ENCODE measurements at regions not wholly inside any gene's neighbourhood (a gene's known extent, or its start where the extent isn't known, plus 50 kb on each side); places are given as distances from the start of the nearest gene placed in this dataset.
A peak's percentile ranks its signal among the peaks of the same experiment; 100 is the strongest.

GRCh38 chr5:53194086-53194485 is 84.5 kb upstream of the MOCS2 start:
- in situ Hi-C loops (cut with MboI; ENCODE audit: low pct_ligation_motif_present in 1 of 4, low pct_unique_long_range_greater_than_20kb in 1 of 4, low sequenced_read_pairs in 3 of 4): no loop called here
- H3K9me3 ChIP-seq: no peaks in the 10 kb centered on the region
- no peaks in the 10 kb centered on the region for H3K36me3 ChIP-seq
- DNase-seq: no peak
- no peak overlapping the region for H3K27ac ChIP-seq
- WGBS, 2 donors (ENCODE audit: low coverage in 1 of 2): 48 to 56% methylated on average over 2 of the region's 2 CpGs
- TF ChIP-seq POLR2AphosphoS5 (IDR thresholded peaks at IDR 0.05) (no peak), CTCF (IDR thresholded peaks at IDR 0.05) (no peak), POLR2A (IDR thresholded peaks at IDR 0.05) (no peak), EP300 (IDR thresholded peaks at IDR 0.05; ENCODE audit: low read depth) (no peak)
- no peak overlapping the region for H3K4me3 ChIP-seq
- no peaks in the 10 kb centered on the region for H3K27me3 ChIP-seq
- H3K4me1 ChIP-seq: no peaks in the 10 kb centered on the region
- intact Hi-C loops (cut with DNase I; ENCODE audit: low total_unique reads): no loop called here

- no peak overlapping the region for H3K4me3 ChIP-seq
- no peaks in the 10 kb centered on the region for H3K27me3 ChIP-seq
- H3K27ac ChIP-seq: no peak overlapping the region
- H3K4me1 ChIP-seq: no peaks in the 10 kb centered on the region
- in situ Hi-C loops (cut with MboI; ENCODE audit: low pct_ligation_motif_present in 1 of 4, low pct_unique_long_range_greater_than_20kb in 1 of 4, low sequenced_read_pairs in 3 of 4): no loop called here
- DNase-seq: no peak
- no peaks in the 10 kb centered on the region for H3K36me3 ChIP-seq
- no peak for TF ChIP-seq POLR2A (IDR thresholded peaks at IDR 0.05)
- intact Hi-C loops (cut with DNase I; ENCODE audit: low total_unique reads): no loop called here
- no peaks in the 10 kb centered on the region for H3K9me3 ChIP-seq
Measured at GRCh38 chr5:53199882-53200281, 90.3 kb upstream of the MOCS2 start.

GRCh38 chr5:53200306-53200705 is 90.7 kb upstream of the MOCS2 start:
- WGBS, 2 donors (ENCODE audit: low coverage in 1 of 2): 75% methylated on average over 4 to 8 of the region's 8 CpGs
- no peak overlapping the region for H3K27ac ChIP-seq
- H3K4me1 ChIP-seq: no peaks in the 10 kb centered on the region
- intact Hi-C loops (cut with DNase I; ENCODE audit: low total_unique reads) (no loop called here), in situ Hi-C loops (cut with MboI; ENCODE audit: low pct_ligation_motif_present in 1 of 4, low pct_unique_long_range_greater_than_20kb in 1 of 4, low sequenced_read_pairs in 3 of 4) (no loop called here)
- no peaks in the 10 kb centered on the region for H3K36me3 ChIP-seq
- no peak overlapping the region for H3K4me3 ChIP-seq
- DNase-seq: no peak
- no peaks in the 10 kb centered on the region for H3K27me3 ChIP-seq
- TF ChIP-seq EP300 (IDR thresholded peaks at IDR 0.05; ENCODE audit: low read depth): no peak
- TF ChIP-seq POLR2AphosphoS5 (IDR thresholded peaks at IDR 0.05): no peak
- no peak for TF ChIP-seq CTCF (IDR thresholded peaks at IDR 0.05)
- no peak for TF ChIP-seq POLR2A (IDR thresholded peaks at IDR 0.05)
- H3K9me3 ChIP-seq: no peaks in the 10 kb centered on the region

GRCh38 chr5:53201746-53202145 is 92.2 kb upstream of the MOCS2 start:
- TF ChIP-seq EP300 (IDR thresholded peaks at IDR 0.05; ENCODE audit: low read depth) (no peak), CTCF (IDR thresholded peaks at IDR 0.05) (peak in 1 of 5 experiments; percentile 16)
- H3K9me3 ChIP-seq: no peaks in the 10 kb centered on the region
- H3K4me3 ChIP-seq: no peak overlapping the region
- in situ Hi-C loops (cut with MboI; ENCODE audit: low pct_ligation_motif_present in 1 of 4, low pct_unique_long_range_greater_than_20kb in 1 of 4, low sequenced_read_pairs in 3 of 4) (no loop called here), intact Hi-C loops (cut with DNase I; ENCODE audit: low total_unique reads) (no loop called here)
- no peak for DNase-seq
- H3K27me3 ChIP-seq: no peaks in the 10 kb centered on the region
- H3K27ac ChIP-seq: no peak overlapping the region
- no peaks in the 10 kb centered on the region for H3K4me1 ChIP-seq
- WGBS, 2 donors (ENCODE audit: low coverage in 1 of 2): 80 to 96% methylated on average over 2 to 3 of the region's 3 CpGs
- no peaks in the 10 kb centered on the region for H3K36me3 ChIP-seq

GRCh38 chr5:53206562-53206961 is 97.0 kb upstream of the MOCS2 start:
- no peaks in the 10 kb centered on the region for H3K27me3 ChIP-seq
- no peaks in the 10 kb centered on the region for H3K4me1 ChIP-seq
- 91 to 100% methylated on average over 4 to 9 of the region's 9 CpGs for WGBS, 2 donors (ENCODE audit: low coverage in 1 of 2)
- H3K27ac ChIP-seq: no peak overlapping the region
- H3K36me3 ChIP-seq: no peaks in the 10 kb centered on the region
- in situ Hi-C loops (cut with MboI; ENCODE audit: low pct_ligation_motif_present in 1 of 4, low pct_unique_long_range_greater_than_20kb in 1 of 4, low sequenced_read_pairs in 3 of 4): no loop called here
- H3K9me3 ChIP-seq: no peaks in the 10 kb centered on the region
- TF ChIP-seq POLR2AphosphoS5 (IDR thresholded peaks at IDR 0.05): no peak
- TF ChIP-seq CTCF (IDR thresholded peaks at IDR 0.05): no peak
- no peak for TF ChIP-seq EP300 (IDR thresholded peaks at IDR 0.05; ENCODE audit: low read depth)
- no peak for TF ChIP-seq POLR2A (IDR thresholded peaks at IDR 0.05)
- intact Hi-C loops (cut with DNase I; ENCODE audit: low total_unique reads): no loop called here
- H3K4me3 ChIP-seq: no peak overlapping the region
- no peak for DNase-seq
